ENCODE measurements at regions not wholly inside any gene's neighbourhood (a gene's known extent, or its start where the extent isn't known, plus 50 kb on each side); places are given as distances from the start of the nearest gene placed in this dataset.

DNA sequence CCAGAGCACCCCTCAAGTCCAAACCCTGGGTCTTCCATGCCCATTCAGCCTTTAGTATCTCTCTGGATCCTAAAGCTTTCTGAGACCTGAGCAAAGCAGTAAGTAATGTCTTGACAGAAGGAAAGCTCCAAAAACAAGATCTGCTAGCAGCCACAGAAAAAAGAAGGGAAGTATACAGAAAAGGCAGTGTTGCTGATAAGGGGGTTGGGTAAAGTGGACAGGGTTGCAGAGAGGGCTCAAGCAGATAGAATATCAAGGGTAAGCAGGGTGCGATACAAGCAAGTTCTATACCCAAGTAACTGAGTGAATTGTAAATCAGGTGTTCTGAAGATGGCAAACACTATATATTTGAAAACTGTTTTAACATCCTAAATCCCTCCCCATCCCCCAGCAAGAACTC is 113.4 kb upstream of the CARMIL1 start:
- peak; percentile 44 for DNase-seq (ENCODE audit: low spot score)

DNA sequence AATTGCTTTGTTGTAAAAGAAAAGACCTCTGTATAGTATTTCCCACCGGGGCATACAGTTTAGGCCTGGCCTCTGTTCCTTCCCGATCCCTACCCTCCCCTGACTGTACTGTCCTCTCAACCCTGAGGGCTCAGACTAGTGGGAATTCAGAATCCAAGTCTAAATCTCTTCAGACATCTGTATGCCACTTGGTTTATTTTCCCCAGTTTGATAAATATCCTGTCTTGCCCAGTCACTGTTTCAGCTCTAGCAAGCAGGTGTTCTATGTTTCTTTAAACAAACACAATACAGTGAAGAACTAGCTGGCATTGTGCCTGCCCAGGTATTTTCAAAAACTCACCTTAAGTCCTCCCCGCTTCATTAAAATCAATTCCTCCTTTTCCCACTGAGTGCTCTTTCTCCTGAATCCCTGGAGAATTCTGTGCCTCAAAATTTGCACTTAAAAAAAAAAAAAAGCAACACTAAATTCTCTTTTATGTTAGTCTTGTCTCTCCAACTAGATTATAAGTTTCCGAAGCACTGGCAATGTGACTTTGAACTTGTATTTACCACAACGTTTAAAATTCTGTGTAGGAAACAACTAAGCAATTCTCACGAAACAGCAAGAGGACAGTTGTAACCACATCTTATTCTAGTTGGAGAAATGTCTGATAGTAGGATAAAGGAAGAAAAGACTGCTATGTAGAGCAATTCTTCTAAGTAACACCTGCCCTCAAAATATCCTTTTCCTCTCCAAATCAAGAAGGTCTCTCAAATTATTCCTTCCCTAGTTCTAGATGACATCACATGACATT is 112.0 kb upstream of the CARMIL1 start:
- no peak for DNase-seq (ENCODE audit: low spot score)

DNA sequence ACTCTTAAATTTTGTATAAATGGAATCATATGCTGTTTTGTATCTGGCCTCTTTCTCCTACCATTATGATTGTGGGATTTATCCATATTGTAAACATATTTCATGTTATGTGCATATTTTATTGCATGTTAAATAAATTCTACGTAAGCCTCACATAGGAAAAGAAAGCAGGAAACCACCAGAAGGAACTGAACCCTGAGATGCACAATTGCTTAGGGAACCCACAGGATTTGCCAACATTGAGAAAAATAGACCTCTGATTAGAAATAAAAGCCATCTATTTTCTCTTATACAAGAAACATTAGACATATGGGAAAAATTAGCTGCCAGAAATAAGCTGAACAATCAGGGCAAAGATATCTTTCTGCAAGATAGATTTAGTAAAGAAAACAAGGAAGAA is 111.2 kb upstream of the CARMIL1 start:
- DNase-seq (ENCODE audit: low spot score), result no peak

DNA sequence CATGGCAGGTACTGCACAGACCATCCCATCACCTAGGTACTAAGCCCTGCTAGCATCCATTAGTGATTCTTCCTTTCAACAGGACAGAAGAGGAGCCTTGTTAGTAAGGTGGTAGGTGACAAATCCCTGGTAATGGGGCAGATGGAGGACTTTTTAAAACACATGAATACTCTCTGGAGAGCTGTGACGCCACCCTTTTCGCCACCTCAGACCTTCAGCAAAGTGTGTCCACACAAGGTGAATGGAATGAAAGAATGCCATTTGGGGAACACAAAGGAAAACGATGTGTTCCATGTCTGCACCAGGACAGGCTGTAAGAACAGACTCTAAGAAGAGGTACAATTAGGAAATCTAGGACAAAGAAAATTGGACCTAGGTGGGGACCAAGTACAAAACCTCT is 110.5 kb upstream of the CARMIL1 start:
- no peak for DNase-seq (ENCODE audit: low spot score)

DNA sequence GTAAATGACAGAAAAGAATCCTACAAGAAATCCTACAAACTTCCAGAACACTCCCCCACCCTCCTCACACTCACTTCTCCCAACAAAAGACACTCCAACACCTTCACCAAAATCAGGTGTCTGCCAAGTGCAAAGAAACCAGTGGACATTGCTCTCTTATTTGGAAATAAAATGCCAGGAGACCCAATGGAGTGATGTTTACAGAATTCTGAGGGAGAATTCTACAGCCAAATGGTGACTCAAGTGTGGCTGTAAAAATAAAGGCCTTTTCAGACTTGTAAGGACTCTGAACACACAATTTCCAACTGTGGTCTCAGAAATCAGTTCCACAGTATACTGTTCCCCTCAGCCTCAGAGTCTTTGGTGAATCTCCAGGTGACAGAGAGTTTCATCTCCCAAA is 109.6 kb upstream of the CARMIL1 start:
- no peak for DNase-seq (ENCODE audit: low spot score)

DNA sequence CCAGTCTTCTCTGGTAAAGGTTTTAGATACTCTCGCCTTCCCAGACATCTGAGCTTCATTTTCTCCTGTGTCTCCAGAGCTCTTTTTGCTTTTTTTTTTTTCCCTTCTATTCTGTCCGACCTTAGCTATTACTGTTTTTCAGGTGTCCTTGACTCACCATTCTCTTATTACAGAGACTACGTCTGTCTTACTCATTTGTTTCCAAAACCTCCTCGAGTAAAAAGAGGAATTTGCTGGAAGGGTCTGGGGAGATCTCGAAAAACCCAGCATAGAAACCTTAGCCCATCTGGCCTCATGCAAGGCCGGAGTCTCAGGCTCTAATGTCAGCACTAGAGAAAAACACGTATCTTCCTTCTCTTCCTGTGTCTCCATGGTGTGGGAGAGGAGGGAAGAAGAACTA is 109.2 kb upstream of the CARMIL1 start:
- no peak for DNase-seq (ENCODE audit: low spot score)

DNA sequence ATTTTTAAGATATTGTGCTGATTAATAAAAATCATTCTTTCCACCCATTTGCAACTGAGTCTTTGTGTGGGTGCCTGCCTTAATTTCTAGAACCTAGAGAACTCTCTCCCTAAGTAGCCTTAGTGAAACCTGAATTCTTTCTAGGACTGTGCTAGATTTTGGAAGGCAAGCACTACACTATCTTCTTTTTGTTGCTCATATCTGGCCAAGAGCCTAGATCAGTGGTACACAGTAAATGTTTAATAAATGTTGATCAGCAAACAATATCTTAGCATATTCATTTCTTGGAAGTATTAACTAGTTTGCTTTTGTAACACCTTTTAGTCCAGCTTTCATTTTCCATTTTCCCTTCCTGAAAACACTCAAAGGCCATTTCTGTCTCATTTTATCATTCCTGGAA is 108.5 kb upstream of the CARMIL1 start:
- DNase-seq (ENCODE audit: low spot score), result no peak

DNA sequence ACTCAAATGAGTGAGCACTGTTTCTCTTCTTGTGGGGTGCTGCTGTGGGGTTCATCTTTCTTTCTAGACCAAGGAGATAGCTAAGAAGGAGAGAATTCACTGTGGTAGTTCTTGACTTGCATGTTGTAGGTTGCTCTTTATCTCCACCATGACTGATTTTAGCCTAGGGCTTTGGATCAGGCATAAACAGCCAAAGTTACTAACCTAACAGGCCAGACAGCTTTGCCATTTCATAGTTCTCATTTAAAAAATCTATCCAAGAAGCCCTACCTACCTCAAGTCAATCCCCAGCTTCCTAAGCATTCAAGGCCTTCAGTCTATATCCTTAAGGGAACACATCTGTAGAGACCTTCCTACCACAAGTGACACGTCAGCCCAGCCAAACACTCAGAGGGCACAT is 107.9 kb upstream of the CARMIL1 start:
- DNase-seq (ENCODE audit: low spot score), result no peak

DNA sequence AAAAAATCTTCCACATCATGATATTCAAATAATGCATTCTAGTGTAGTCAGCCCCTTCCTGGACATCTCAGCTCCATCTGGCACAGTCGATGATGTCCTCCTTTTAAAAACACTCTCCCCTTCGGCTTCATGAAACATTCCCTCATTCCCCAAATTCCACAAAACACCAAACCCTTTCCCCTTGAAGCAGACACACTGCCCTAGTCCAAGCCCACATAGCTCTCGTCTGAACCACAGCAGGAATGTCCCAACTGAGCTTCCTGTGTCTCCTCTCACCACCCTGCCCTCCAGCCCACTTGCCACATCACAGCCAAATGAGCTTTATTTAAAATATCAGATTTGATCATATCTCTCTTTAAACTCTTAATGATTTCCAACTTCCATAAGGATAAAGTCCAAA is 106.4 kb upstream of the CARMIL1 start:
- no peak for DNase-seq (ENCODE audit: low spot score)

DNA sequence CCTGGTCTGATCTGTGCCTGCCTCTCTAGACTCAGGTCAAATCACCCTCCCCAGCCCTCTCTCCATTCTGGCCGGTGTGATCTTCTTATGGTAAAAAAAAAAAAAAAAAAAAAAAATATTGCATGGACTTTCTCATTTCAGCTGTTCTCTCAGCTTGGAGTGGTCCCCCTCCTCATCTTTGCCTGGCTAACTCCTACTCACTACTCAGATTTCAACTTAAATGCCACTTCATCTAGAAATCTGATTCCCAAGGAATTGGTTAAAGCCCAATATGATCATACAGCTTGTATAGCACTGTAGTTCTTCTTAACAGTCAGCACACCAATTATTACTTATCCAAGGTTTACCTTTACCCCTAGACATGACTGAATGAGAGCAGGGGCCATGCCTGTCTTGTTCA is 105.9 kb upstream of the CARMIL1 start:
- no peak for DNase-seq (ENCODE audit: low spot score)

DNA sequence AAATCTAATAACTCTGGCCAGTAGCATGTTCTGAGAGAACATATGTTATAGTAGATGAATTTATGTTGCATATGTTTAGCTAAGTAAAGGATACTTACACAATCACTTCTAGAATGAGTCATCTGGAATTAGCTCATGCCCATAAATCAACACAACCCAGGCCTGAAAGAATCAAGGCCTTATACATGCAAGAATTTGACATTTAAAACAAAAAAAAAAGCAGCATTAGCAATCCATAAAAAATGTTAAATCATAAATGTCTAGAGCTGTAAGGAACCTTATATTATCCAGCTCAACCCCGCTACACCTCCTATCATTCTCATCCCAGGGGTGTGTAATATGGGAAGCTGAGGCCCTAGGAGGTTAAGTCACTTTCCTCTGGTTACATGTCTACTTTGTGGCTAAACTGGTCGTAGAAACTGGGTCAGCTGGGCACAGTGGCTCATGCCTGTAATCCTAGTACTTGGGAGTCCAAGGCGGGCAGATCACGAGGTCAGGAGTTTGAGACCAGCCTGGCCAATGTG is 105.2 kb upstream of the CARMIL1 start:
- no peak for DNase-seq (ENCODE audit: low spot score)

DNA sequence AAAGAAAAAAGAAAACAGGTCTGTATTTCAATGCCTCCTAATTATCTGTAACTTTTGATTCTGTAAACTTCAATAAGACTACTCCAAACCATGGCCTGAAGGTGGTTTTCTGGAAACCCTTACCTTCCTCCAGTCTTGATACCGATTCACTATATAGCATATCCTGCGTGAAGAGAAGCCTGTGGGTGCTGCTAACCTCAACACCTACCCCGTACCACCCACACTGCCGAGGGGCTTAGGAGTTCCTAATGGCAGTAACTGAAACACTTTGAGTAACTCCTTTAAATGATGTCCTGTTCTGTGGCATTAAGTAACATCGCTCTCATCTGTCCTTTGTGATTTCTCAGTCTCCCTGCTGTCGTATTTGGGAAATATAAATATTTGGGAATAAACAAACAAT is 104.5 kb upstream of the CARMIL1 start:
- DNase-seq (ENCODE audit: low spot score), result no peak

DNA sequence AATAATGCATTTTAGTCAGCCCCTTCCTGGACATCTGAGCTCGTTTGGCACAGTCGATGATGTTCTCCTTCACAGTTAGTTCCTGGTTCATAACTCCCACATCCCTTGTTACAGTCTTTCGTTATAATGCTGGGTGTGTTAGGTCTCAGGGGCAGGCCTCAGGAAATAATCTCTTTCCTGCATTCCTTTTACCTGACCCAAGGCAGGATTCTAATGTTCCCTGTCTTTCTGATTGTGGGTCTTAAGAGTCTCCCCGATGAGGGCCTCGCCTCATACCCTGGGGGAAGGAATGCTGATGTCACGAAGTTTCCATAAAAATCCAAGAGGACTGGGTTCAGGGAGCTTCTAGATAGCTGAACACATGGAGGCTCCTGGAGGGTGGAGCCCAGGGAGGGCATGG is 104.0 kb upstream of the CARMIL1 start:
- DNase-seq (ENCODE audit: low spot score), result no peak

DNA sequence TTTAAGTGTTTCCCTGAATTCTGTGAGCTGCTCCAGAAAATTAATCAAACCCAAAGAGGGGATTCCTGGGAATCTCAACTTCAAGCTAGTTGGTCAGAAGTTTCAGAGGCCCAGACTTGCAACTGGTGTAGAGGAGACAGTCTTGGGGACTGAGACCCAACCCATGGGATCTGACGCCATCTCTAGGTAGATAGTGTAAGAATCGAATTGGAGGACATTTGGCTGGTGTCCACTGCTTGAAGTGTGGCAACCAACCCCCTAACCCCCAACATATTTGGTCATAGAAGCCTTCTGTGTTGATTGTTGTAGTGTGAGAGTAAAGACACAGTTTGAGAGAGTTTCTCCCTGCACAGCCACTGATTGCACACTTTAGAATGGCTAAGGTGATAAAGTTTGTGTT is 103.5 kb upstream of the CARMIL1 start:
- no peak for DNase-seq (ENCODE audit: low spot score)

DNA sequence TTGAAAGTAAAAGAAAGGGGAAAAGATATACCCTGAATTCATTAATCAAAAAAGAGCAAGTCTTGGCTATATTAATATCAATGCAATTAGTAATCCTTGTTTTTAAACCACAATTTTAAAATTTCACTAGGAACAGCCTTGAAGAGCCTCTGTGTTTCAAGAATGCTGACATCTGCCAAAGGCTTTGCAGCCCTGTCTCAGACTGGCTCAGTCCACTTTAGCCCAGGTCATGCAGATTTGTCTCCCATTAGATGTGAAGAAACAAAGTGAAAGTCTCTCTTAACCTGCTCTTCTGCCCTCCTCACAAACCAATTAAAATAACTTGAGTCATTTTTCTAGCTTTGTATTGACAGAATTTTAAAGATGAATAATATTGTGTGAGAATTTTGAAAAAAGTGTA is 102.7 kb upstream of the CARMIL1 start:
- no peak for DNase-seq (ENCODE audit: low spot score)

DNA sequence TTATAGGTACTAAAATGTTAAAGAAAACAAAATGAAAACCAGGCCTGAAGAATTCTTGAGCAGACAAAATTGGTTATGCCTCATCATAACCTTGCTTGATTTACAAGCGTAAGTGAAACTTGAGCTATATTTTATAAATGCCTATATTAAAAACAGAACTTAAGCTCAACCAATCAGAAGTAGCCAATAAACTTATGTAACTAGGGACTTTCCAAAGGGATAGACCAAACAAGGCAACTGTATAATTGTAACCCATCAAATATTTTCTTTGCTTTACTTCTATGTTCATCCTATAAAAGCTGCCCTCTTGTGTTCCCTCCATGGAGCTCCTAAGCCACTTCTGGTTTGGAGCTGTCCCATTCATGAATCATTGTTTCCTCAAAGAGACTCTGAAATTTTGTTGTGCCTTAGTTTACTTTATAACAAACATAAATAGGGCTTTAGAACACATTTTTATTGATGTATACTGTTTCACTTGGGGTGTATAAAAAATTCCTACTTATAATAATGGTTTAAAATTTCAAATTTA is 101.6 kb upstream of the CARMIL1 start:
- no peak for DNase-seq (ENCODE audit: low spot score)

DNA sequence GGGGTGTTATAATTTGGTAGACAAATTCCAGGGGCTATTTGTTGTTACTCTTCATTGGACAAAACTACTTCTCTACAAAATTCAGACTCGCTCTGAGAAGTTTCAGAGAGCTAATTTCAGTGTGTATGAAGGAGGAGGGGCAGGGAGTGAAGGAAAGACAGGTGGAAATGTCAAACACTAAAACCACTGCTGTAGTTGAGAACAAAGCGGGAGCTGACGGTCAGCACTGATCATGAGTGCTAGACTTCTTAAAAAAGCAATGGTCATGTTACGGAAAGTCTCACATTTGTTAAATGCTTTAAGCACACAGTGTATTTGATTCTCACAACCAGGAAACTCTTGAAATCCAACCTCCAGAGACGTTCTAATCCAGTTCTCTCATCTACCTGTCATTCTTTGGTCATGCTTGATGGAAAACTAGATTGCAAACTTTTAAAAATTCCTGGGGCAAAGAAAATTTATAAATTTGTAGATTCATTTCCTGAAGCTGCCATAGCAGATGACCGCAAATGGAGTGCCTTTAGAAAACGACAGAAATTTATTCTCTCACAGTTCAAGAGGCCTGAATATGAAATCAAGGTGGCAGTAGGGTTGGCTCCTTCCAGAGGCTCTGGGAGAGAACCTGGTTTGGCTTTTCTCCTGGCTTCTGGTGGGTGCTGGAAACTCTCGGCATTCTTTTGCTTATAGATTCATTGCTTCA is 100.7 kb upstream of the CARMIL1 start:
- no peak for DNase-seq (ENCODE audit: low spot score)

DNA sequence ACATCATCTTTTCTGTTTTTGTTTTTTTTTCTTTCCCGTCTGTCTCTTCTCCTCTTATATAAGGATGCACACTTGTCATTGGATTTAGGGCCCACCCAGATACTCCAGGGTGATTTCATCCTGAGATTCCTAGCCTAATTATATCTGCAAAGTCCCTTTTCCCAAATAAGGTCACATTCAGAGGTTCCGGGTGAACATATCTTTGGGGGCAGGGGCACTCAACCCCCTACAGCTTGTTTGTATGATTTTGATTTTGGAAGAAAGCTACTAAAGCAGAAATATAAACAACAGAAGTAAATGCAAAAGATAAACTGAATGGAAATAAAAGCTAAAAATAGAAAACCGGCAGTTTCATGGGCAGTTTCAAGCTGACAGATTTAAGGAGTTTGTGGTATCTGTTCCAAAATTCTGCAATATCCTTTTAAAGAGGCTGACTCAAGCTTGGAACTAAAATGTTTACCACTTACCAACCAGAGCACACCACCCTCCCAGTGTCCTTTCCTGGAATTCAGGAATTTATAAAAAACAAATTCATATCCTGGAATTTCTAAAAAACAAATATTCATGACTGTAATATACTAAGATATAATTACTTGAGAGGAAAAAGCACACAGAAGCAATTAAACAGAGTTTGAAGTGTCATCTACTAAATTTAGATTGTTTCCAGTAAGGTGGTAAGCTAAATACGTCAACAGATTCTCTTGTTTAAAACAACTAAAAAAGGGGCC is 100.0 kb upstream of the CARMIL1 start:
- no peak for DNase-seq (ENCODE audit: low spot score)

DNA sequence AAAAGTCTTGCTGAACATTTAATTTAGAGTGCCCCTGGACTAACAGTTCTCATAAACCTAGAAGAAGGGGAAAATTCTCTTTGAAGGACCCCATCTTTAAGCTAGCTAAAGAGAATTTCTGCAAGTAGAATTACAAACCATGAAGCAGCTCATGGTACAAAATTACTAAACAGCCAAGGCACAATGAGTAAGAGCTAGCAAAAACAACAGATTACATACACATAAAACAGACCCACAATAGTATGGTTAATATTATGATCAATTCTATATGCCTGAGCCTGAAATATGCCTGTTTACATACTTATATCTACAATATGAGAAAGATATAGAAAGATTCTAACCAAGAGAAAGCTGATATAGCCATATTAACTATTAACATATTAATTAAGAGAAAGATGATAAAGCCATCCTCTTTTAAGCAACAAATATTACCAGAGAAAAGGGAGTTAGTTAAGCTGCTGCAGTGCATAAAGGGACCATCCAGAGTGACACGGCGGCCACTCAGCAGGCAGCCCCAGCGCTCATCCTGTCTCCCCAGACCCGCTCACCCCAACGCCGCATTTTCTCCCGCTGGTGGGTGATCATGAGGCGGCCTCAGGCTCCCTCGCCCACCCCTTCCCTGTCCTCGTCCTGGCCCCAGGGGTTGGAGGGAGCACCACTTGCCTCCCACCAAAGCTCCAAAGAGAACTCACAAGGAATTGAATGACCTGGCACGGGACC is 98.4 kb upstream of the CARMIL1 start:
- no peak for DNase-seq (ENCODE audit: low spot score)

DNA sequence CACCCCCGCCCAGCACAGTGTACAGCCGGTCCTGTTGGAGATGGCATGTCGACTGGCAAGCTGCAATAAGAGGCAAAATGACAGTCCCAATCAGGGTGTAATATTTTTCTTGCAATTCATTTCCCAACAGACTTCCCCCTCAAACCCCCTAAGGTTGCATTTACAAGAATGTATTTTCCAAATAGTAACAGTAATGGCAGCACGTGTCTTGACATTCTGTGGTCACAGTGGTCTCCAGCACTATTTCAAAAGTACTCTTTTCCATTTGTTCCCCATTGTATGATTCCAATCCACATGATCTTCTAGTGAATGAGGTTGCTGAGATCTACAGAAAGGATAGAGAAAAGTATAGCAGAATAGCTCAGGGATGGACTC is 97.8 kb upstream of the CARMIL1 start:
- DNase-seq (ENCODE audit: low spot score), result no peak

DNA sequence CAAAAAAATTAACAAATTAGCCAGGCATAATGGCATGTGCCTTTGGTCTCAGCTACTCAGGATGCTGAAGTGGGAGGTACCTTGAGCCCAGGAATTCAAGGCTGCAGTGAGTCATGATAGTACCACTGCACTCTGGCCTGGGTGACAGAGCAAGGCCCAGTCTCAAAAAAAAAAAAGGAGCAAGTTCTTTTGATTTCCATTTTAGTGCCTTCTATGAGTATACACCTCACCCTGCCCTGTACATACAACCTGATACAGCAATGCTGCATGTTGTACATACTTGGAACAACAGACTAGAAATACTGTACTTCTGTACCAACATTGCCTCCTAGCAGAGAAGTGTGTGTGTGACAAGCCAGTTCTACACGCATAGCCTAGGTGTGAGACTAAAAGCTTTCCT is 97.3 kb upstream of the CARMIL1 start:
- no peak for DNase-seq (ENCODE audit: low spot score)

DNA sequence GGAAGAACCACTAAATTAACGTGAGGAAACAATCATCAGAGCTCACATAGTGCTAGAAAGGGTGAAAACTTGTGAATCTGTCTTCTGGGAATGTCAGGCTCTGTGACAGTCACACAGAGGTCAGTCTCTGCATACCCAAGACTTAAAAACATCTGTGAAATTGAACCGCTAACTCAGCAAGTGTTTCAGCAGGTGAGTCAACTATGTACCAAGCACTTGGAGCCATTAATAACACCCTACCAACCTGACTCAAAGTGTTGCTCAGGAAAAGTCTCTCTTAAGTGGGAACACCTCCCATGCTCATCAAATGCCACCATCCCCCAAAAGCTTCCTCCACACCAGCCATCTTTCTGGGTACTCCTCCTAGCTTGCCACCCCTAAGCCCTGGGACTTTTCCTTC is 92.3 kb upstream of the CARMIL1 start:
- DNase-seq (ENCODE audit: low spot score), result no peak

Measured in hematopoietic multipotent progenitor cell treated with erythropoietin and hydrocortisone succinate and interleukin-3 and kit ligand, for 15 days (in vitro differentiated cells).